ENCODE measurements at regions not wholly inside any gene's neighbourhood (a gene's known extent, or its start where the extent isn't known, plus 50 kb on each side); places are given as distances from the start of the nearest gene placed in this dataset.

- no peak for TF ChIP-seq ATOH8 (CRISPR knock-in tag; IDR thresholded peaks at IDR 0.05; ENCODE audit: low read depth)
- no peak for TF ChIP-seq USF2 (IDR thresholded peaks at IDR 0.05)
- no peak for TF ChIP-seq BHLHE40 (IDR thresholded peaks at IDR 0.05; ENCODE audit: low read depth, low read length)
These were observed 296.8 kb upstream of the ZP4 start (continued) for GRCh38 chr1:238187575-238187949.

- TF ChIP-seq POLR2AphosphoS2 (conservative IDR thresholded peaks at IDR 0.05; ENCODE audit: low read length) (no peak), CEBPB (IDR thresholded peaks at IDR 0.05) (no peak), MAFK (IDR thresholded peaks at IDR 0.05; ENCODE audit: partially characterized antibody) (no peak), HES2 (IDR thresholded peaks at IDR 0.05) (no peak), SMC3 (IDR thresholded peaks at IDR 0.05) (no peak), JUNB (IDR thresholded peaks at IDR 0.05) (no peak)
These were observed 296.3 kb upstream of the ZP4 start for GRCh38 chr1:238186887-238187574.

GRCh38 chr1:238177960-238178645, 287.4 kb upstream of the ZP4 start:
- Histone ChIP-seq H3K4me1 (no peaks in the 10 kb centered on the region), H3K9me3 (no peaks in the 10 kb centered on the region), H3K27ac (no peak overlapping the region), H3K4me2 (no peak overlapping the region), H3K4me3 (no peak overlapping the region)
- DNase-seq (ENCODE audit: low read depth in 1 of 2, low spot score in 1 of 2) (no peak), ATAC-seq (no peak), FAIRE-seq (no peak)
- CTCF ChIA-PET: interaction anchor here (0.6 kb wide), 1 partner anchor 1522 kb away, joined by 3 read pairs; no protein-coding TSS in a partner anchor
- POLR2A ChIA-PET: no interaction called here
- TF ChIP-seq ESRRA (IDR thresholded peaks at IDR 0.05; ENCODE audit: borderline replicate concordance, low read length) (no peak), EHMT2 (IDR thresholded peaks at IDR 0.05; ENCODE audit: low read depth) (no peak), HMGXB4 (CRISPR knock-in tag; IDR thresholded peaks at IDR 0.05; ENCODE audit: borderline replicate concordance) (no peak), GATA3 (IDR thresholded peaks at IDR 0.05; ENCODE audit: borderline replicate concordance) (no peak), MAZ (IDR thresholded peaks at IDR 0.05; ENCODE audit: borderline replicate concordance, low read depth, low read length) (no peak), USF2 (IDR thresholded peaks at IDR 0.05) (no peak), CHD2 (IDR thresholded peaks at IDR 0.05; ENCODE audit: low read length, partially characterized antibody) (no peak)
- WGBS (ENCODE audit: missing lambda C conversion rate): 15% methylated on average over 7 of the region's 7 CpGs

More at GRCh38 chr1:238186887-238187574, 296.3 kb upstream of the ZP4 start:
- no peaks in the 10 kb centered on the region for H3K9me3 ChIP-seq
- no peak for DNase-seq (ENCODE audit: low read depth in 1 of 2, low spot score in 1 of 2)
- no peak overlapping the region for H3K4me3 ChIP-seq
- ATAC-seq: no peak
- WGBS (ENCODE audit: missing lambda C conversion rate): 28% methylated on average over 4 of the region's 4 CpGs
- H3K27ac ChIP-seq: no peak overlapping the region
- no peaks in the 10 kb centered on the region for H3K4me1 ChIP-seq
- H3K4me2 ChIP-seq: no peak overlapping the region
- CTCF ChIA-PET: no interaction called here
- FAIRE-seq: no peak
- POLR2A ChIA-PET: no interaction called here

- Histone ChIP-seq H3K27ac (no peak overlapping the region), H3K9me3 (no peaks in the 10 kb centered on the region), H3K4me1 (no peaks in the 10 kb centered on the region), H3K4me3 (no peak overlapping the region), H3K4me2 (no peak overlapping the region)
- 4% methylated on average over 1 of the region's 1 CpG for WGBS (ENCODE audit: missing lambda C conversion rate)
- no peak for ATAC-seq
- FAIRE-seq: no peak
- DNase-seq (ENCODE audit: low read depth in 1 of 2, low spot score in 1 of 2): no peak
- POLR2A ChIA-PET: no interaction called here
- CTCF ChIA-PET: no interaction called here
- TF ChIP-seq ATOH8 (CRISPR knock-in tag; IDR thresholded peaks at IDR 0.05; ENCODE audit: low read depth): no peak
- no peak for TF ChIP-seq RAD21 (conservative IDR thresholded peaks at IDR 0.05 in 1 of 2, IDR thresholded peaks at IDR 0.05 in 1 of 2)
- TF ChIP-seq POLR2A (IDR thresholded peaks at IDR 0.05; ENCODE audit: low read length): no peak
- no peak for TF ChIP-seq E2F6 (IDR thresholded peaks at IDR 0.05; ENCODE audit: borderline replicate concordance, low read depth)
- TF ChIP-seq HES2 (IDR thresholded peaks at IDR 0.05): no peak
- no peak for TF ChIP-seq TP53 (CRISPR knock-in tag; IDR thresholded peaks at IDR 0.05)
- no peak for TF ChIP-seq CEBPB (IDR thresholded peaks at IDR 0.05)
- no peak for TF ChIP-seq RARB (CRISPR knock-in tag; IDR thresholded peaks at IDR 0.05)
- no peak for TF ChIP-seq KDM5A (IDR thresholded peaks at IDR 0.05)
- TF ChIP-seq NFE2L2 (conservative IDR thresholded peaks at IDR 0.05; ENCODE audit: low read length): no peak
- no peak for TF ChIP-seq BHLHE40 (IDR thresholded peaks at IDR 0.05; ENCODE audit: low read depth, low read length)
- TF ChIP-seq NR3C1 (IDR thresholded peaks at IDR 0.05): no peak
- no peak for TF ChIP-seq EP300 (IDR thresholded peaks at IDR 0.05)
- TF ChIP-seq CHD2 (IDR thresholded peaks at IDR 0.05; ENCODE audit: low read length, partially characterized antibody): no peak
These were observed 286.6 kb upstream of the ZP4 start for GRCh38 chr1:238177351-238177750.
